ENCODE measurements at regions not wholly inside any gene's neighbourhood (a gene's known extent, or its start where the extent isn't known, plus 50 kb on each side); places are given as distances from the start of the nearest gene placed in this dataset.
"Not testable (repeated sequence)": the region's sequence is repeated elsewhere in the genome, so short reads cannot be mapped to it uniquely, and the experiment has no call there.

GRCh38 chrX:25771853-25772252, 366.3 kb upstream of the MAGEB18 start:
- not testable (repeated sequence) for TF ChIP-seq CTCF (IDR thresholded peaks at IDR 0.05); TP53 (CRISPR knock-in tag; IDR thresholded peaks at IDR 0.05); E2F4 (CRISPR knock-in tag; IDR thresholded peaks at IDR 0.05; ENCODE audit: borderline replicate concordance, low read depth); TCF7 (CRISPR knock-in tag; IDR thresholded peaks at IDR 0.05; ENCODE audit: low read depth); ATF2 (CRISPR knock-in tag; IDR thresholded peaks at IDR 0.05; ENCODE audit: borderline replicate concordance, low read depth); USF2 (CRISPR knock-in tag; IDR thresholded peaks at IDR 0.05); ZNF263 (CRISPR knock-in tag; IDR thresholded peaks at IDR 0.05; ENCODE audit: low read depth); TEAD4 (CRISPR knock-in tag; IDR thresholded peaks at IDR 0.05); MYBL2 (CRISPR knock-in tag; IDR thresholded peaks at IDR 0.05); ATF6 (CRISPR knock-in tag; IDR thresholded peaks at IDR 0.05); CBFB (CRISPR knock-in tag; IDR thresholded peaks at IDR 0.05; ENCODE audit: low read depth); ZNF317 (CRISPR knock-in tag; IDR thresholded peaks at IDR 0.05; ENCODE audit: borderline replicate concordance, low read depth)
